ENCODE measurements at regions not wholly inside any gene's neighbourhood (a gene's known extent, or its start where the extent isn't known, plus 50 kb on each side); places are given as distances from the start of the nearest gene placed in this dataset.
"Not testable (repeated sequence)": the region's sequence is repeated elsewhere in the genome, so short reads cannot be mapped to it uniquely, and the experiment has no call there.

DNA sequence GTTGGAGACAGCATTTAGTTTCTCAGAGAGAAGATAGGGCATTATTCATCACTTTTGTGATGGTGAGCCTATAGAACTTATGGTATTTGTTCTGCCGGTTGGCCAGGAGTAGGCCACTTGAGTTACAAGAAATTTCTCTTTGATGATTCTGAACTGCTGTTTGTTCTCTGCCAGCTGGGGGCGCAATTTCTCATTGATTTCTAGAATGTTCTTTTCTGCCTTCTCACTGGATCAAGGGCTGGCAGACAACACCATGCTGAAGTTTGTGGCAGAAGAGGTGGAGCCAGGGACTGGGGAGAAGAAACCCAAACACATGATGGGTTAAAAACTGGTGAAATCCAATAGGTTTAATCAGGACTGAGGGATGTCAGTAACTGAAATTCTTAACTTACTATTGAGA lies 360.6 kb downstream of the FAM72C start:
- no peaks in the 10 kb centered on the region for H3K4me1 Mint-ChIP-seq
- H3K4me3 Mint-ChIP-seq = no peak overlapping the region
- H3K27me3 Mint-ChIP-seq (ENCODE audit: low read depth) = no peaks in the 10 kb centered on the region
- no peak overlapping the region for H3K27ac Mint-ChIP-seq
- H3K36me3 Mint-ChIP-seq (ENCODE audit: low read depth) = peaks cover 4% of the 10 kb centered on the region
- TF ChIP-seq, protein P1, sequence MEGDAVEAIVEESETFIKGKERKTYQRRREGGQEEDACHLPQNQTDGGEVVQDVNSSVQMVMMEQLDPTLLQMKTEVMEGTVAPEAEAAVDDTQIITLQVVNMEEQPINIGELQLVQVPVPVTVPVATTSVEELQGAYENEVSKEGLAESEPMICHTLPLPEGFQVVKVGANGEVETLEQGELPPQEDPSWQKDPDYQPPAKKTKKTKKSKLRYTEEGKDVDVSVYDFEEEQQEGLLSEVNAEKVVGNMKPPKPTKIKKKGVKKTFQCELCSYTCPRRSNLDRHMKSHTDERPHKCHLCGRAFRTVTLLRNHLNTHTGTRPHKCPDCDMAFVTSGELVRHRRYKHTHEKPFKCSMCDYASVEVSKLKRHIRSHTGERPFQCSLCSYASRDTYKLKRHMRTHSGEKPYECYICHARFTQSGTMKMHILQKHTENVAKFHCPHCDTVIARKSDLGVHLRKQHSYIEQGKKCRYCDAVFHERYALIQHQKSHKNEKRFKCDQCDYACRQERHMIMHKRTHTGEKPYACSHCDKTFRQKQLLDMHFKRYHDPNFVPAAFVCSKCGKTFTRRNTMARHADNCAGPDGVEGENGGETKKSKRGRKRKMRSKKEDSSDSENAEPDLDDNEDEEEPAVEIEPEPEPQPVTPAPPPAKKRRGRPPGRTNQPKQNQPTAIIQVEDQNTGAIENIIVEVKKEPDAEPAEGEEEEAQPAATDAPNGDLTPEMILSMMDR (IDR thresholded peaks at IDR 0.05; ENCODE audit: unreplicated experiment in 3 of 3) = no peak
- H3K9me3 Mint-ChIP-seq = peaks cover 51% of the 10 kb centered on the region

DNA sequence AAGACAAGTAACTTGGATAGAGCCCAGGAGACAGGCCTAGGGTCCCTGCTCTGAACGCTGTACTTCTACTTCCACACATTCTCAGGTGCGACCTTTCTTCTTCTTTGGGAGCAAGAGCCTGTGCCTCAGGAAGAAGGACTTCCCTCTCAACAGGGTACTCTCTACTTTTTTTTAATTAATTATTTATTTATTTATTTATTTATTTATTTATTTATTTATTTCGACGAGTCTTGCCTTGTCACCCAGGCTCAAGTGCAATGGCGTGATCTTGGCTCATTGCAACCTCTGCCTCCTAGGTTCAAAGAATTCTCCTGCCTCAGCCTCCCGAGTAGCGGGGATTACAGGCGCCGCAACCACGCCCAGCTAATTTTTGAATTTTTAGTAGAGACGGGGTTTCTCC lies 361.6 kb downstream of the FAM72C start:
- Mint-ChIP-seq H3K9me3 (peaks cover 52% of the 10 kb centered on the region), H3K27ac (no peak overlapping the region), H3K27me3 (ENCODE audit: low read depth) (no peaks in the 10 kb centered on the region), H3K4me1 (no peaks in the 10 kb centered on the region), H3K4me3 (no peak overlapping the region), H3K36me3 (ENCODE audit: low read depth) (peaks cover 4% of the 10 kb centered on the region)
- TF ChIP-seq, protein P1 (IDR thresholded peaks at IDR 0.05; ENCODE audit: unreplicated experiment in 3 of 3) = no peak

DNA sequence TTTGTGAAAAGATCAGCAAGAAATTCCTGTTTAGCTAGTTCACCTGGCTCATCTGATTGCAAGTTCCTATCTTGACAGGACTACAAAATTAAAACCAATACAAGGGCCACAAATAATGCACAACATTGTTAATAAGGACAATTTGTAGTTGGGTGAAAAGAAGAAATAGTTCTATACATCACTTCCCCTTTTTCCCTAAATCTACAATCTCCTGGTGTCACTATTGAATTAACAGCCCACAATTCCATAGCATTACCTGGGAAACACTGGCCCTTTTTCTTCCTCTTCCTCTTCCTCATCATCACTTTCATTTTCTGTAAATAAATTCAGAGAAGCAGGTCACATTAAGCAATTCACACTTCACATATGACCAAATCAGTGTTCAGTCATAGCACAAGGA lies 366.9 kb downstream of the FAM72C start:
- no peaks in the 10 kb centered on the region for H3K27me3 Mint-ChIP-seq (ENCODE audit: low read depth)
- no peaks in the 10 kb centered on the region for H3K4me1 Mint-ChIP-seq
- peaks cover 4% of the 10 kb centered on the region for H3K36me3 Mint-ChIP-seq (ENCODE audit: low read depth)
- H3K9me3 Mint-ChIP-seq = peaks cover 63% of the 10 kb centered on the region
- no peak overlapping the region for H3K4me3 Mint-ChIP-seq
- no peak overlapping the region for H3K27ac Mint-ChIP-seq
- TF ChIP-seq, protein P1 (IDR thresholded peaks at IDR 0.05; ENCODE audit: unreplicated experiment in 3 of 3) = no peak

DNA sequence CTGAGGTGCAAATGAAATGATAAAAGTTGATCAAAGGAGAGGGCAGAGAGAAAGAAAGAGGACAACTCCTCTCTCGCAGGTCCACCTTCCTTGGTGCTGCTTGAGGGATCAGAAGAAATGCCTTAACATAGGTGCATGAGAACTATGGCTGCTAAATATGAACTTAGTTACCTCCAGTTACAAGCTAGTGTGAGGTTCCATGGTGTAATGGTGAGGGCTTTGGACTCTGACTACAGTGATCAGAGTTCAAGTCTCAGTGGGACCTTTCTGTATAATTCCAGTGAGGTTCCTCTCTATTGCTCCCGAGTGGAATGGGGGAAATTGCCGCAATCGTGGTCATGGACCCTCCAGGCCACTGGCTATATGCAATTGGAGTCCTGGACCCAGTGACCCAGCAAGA lies 387.3 kb downstream of the FAM72C start:
- H3K9me3 Mint-ChIP-seq = peaks cover 57% of the 10 kb centered on the region
- H3K4me1 Mint-ChIP-seq = no peaks in the 10 kb centered on the region
- TF ChIP-seq, protein P1 (IDR thresholded peaks at IDR 0.05; ENCODE audit: unreplicated experiment in 3 of 3) = no peak
- H3K36me3 Mint-ChIP-seq (ENCODE audit: low read depth) = peaks cover 4% of the 10 kb centered on the region
- no peak overlapping the region for H3K4me3 Mint-ChIP-seq
- H3K27ac Mint-ChIP-seq = no peak overlapping the region
- no peaks in the 10 kb centered on the region for H3K27me3 Mint-ChIP-seq (ENCODE audit: low read depth)

DNA sequence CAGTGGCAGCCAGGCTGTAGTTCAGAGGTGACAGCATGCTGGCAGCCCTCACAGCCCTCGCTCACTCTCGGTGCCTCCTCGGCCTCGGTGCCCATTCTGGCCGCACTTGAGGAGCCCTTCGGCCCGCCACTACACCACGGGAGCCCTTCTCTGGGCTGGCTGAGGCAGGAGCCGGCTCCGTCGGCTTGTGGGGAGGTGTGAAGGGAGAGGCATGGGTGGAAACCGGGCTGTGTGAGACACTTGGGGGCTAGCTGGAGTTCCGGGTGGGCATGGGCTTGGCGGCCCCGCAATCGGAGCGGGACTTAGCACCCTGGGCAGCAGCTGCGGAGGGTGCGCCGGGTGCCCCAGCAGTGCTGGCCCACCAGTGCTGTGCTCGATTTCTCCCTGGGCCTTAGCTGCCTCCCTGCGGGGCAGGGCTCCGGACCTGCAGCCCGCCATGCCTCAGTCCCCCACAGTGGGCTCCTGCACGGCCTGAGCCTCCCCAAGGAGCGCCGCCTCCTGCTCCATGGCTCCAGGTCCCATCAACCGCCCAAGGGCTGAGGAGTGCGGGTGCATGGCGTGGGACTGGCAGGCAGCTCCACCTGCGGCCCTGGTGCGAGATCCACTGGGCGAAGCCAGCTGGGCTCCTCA lies 396.8 kb downstream of the FAM72C start:
- H3K9me3 Mint-ChIP-seq = peaks cover 66% of the 10 kb centered on the region
- H3K27ac Mint-ChIP-seq = no peak overlapping the region
- H3K4me1 Mint-ChIP-seq = no peaks in the 10 kb centered on the region
- H3K4me3 Mint-ChIP-seq = no peak overlapping the region
- no peaks in the 10 kb centered on the region for H3K27me3 Mint-ChIP-seq (ENCODE audit: low read depth)
- TF ChIP-seq, protein P1 (IDR thresholded peaks at IDR 0.05; ENCODE audit: unreplicated experiment in 3 of 3) = no peak
- H3K36me3 Mint-ChIP-seq (ENCODE audit: low read depth) = no peaks in the 10 kb centered on the region

DNA sequence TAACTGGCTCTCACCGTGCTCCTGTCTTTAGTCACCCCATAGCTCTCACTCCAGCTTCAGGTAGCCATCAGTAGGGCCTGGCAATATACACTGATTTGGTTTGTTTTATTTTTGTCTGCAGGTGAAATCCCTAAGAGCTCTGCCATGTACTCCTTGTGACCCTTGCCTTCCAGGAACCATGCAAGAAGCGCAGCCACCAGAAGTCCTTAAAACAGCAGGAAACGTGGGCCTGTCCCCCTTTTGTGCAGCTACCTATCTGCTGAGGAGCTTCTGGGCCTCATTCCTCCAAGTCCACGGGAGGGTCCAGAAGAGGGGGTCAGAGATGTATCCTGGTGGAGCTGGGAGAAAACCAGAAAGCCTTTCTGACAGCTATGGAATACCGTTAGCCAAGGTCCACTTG lies 399.1 kb downstream of the FAM72C start:
- not testable (repeated sequence) for H3K4me1 Mint-ChIP-seq; H3K4me3 Mint-ChIP-seq; H3K36me3 Mint-ChIP-seq (ENCODE audit: low read depth); H3K27ac Mint-ChIP-seq; H3K27me3 Mint-ChIP-seq (ENCODE audit: low read depth)
- peaks cover 66% of the 10 kb centered on the region for H3K9me3 Mint-ChIP-seq

DNA sequence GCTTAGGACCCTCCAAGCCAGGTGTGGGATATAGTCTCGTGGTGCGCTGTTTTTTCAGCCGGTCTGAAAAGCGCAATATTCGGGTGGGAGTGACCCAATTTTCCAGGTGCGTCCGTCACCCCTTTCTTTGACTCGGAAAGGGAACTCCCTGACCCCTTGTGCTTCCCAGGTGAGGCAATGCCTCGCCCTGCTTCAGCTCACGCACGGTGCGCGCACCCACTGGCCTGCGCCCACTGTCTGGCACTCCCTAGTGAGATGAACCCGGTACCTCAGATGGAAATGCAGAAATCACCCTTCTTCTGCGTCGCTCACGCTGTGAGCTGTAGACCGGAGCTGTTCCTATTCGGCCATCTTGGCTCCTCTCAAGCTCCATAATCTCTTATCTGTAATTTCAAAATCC lies 408.0 kb downstream of the FAM72C start:
- H3K27me3 Mint-ChIP-seq (ENCODE audit: low read depth); H3K4me3 Mint-ChIP-seq; H3K27ac Mint-ChIP-seq; H3K4me1 Mint-ChIP-seq; H3K36me3 Mint-ChIP-seq (ENCODE audit: low read depth): not testable (repeated sequence)
- H3K9me3 Mint-ChIP-seq = peaks cover 23% of the 10 kb centered on the region

All from nephron (organoid).